ENCODE measurements at regions not wholly inside any gene's neighbourhood (a gene's known extent, or its start where the extent isn't known, plus 50 kb on each side); places are given as distances from the start of the nearest gene placed in this dataset.

GRCh38 chr16:50981951-50982350 lies 169.1 kb downstream of the SALL1 start:
- ChIA-PET POLR2A (no interaction called here), CTCF (no interaction called here)
- DNase-seq (no peak), ATAC-seq (no peak)
- Mint-ChIP-seq H3K9me3 (no peaks in the 10 kb centered on the region), H3K27ac (no peak overlapping the region), H3K27me3 (no peaks in the 10 kb centered on the region), H3K4me3 (no peak overlapping the region), H3K36me3 (ENCODE audit: low read depth) (no peaks in the 10 kb centered on the region), H3K4me1 (ENCODE audit: low read depth) (no peaks in the 10 kb centered on the region)
- TF ChIP-seq CTCF (IDR thresholded peaks at IDR 0.05): no peak
- intact Hi-C loops (cut with micrococcal nuclease): no loop called here

- H3K27ac Mint-ChIP-seq: no peak overlapping the region
- DNase-seq: no peak
- no peaks in the 10 kb centered on the region for H3K36me3 Mint-ChIP-seq (ENCODE audit: low read depth)
- ATAC-seq: no peak
- CTCF ChIA-PET: no interaction called here
- POLR2A ChIA-PET: no interaction called here
- no peaks in the 10 kb centered on the region for H3K27me3 Mint-ChIP-seq
- intact Hi-C loops (cut with micrococcal nuclease): no loop called here
- no peak overlapping the region for H3K4me3 Mint-ChIP-seq
- no peaks in the 10 kb centered on the region for H3K4me1 Mint-ChIP-seq (ENCODE audit: low read depth)
- TF ChIP-seq CTCF (IDR thresholded peaks at IDR 0.05): no peak
- H3K9me3 Mint-ChIP-seq: no peaks in the 10 kb centered on the region
Measured at GRCh38 chr16:50980666-50981065, 170.4 kb downstream of the SALL1 start.

- peaks cover 3% of the 10 kb centered on the region for H3K27me3 Mint-ChIP-seq
- ChIA-PET CTCF (no interaction called here), POLR2A (no interaction called here)
- no peak for DNase-seq
- no peak overlapping the region for H3K4me3 Mint-ChIP-seq
- no peaks in the 10 kb centered on the region for H3K36me3 Mint-ChIP-seq (ENCODE audit: low read depth)
- ATAC-seq: no peak
- H3K9me3 Mint-ChIP-seq: no peaks in the 10 kb centered on the region
- H3K27ac Mint-ChIP-seq: no peak overlapping the region
- no peaks in the 10 kb centered on the region for H3K4me1 Mint-ChIP-seq (ENCODE audit: low read depth)
- intact Hi-C loops (cut with micrococcal nuclease): loop anchor here (10.0 kb wide), 1 partner anchor 65 kb away; no protein-coding TSS in a partner anchor
- TF ChIP-seq CTCF (IDR thresholded peaks at IDR 0.05): no peak
Measured at GRCh38 chr16:50979806-50980620, 171.1 kb downstream of the SALL1 start.

GRCh38 chr16:50977138-50977537 lies 173.9 kb downstream of the SALL1 start:
- intact Hi-C loops (cut with micrococcal nuclease): loop anchor here (10.0 kb wide), 1 partner anchor 62 kb away; no protein-coding TSS in a partner anchor
- POLR2A ChIA-PET: no interaction called here
- Mint-ChIP-seq H3K9me3 (no peaks in the 10 kb centered on the region), H3K4me3 (no peak overlapping the region), H3K36me3 (ENCODE audit: low read depth) (no peaks in the 10 kb centered on the region), H3K27ac (no peak overlapping the region), H3K4me1 (ENCODE audit: low read depth) (no peaks in the 10 kb centered on the region), H3K27me3 (peaks cover 3% of the 10 kb centered on the region)
- ATAC-seq: no peak
- CTCF ChIA-PET: no interaction called here
- no peak for DNase-seq
- TF ChIP-seq CTCF (IDR thresholded peaks at IDR 0.05): no peak

GRCh38 chr16:50974438-50975036 lies 176.5 kb downstream of the SALL1 start:
- no peaks in the 10 kb centered on the region for H3K36me3 Mint-ChIP-seq (ENCODE audit: low read depth)
- CTCF ChIA-PET: no interaction called here
- ATAC-seq (no peak), DNase-seq (no peak)
- peaks cover 3% of the 10 kb centered on the region for H3K27me3 Mint-ChIP-seq
- H3K4me1 Mint-ChIP-seq (ENCODE audit: low read depth): no peaks in the 10 kb centered on the region
- no peak for TF ChIP-seq CTCF (IDR thresholded peaks at IDR 0.05)
- intact Hi-C loops (cut with micrococcal nuclease): loop anchor here (10.0 kb wide), 1 partner anchor 60 kb away; no protein-coding TSS in a partner anchor
- no peak overlapping the region for H3K4me3 Mint-ChIP-seq
- H3K9me3 Mint-ChIP-seq: no peaks in the 10 kb centered on the region
- POLR2A ChIA-PET: no interaction called here
- no peak overlapping the region for H3K27ac Mint-ChIP-seq

Data from activated CD8-positive, alpha-beta T cell treated with anti-CD3 and anti-CD28 coated beads for 36 hours (primary cell).